Gastrocnemius medialis (tissue), 4 donors: ENCODE measurements at regions not wholly inside any gene's neighbourhood (a gene's known extent, or its start where the extent isn't known, plus 50 kb on each side); places are given as distances from the start of the nearest gene placed in this dataset.

ENCODE experiments used
- ATAC-seq, 2 donors: fragments of 150-250 bp; one replicate each; pipeline ENCODE4 v1.9.1; 2016
- DNase-seq, 2 donors: peaks; one replicate each; pipeline ENCODE4 v3.0.0-alpha.2; 2019
- H3K27ac ChIP-seq, 4 donors: fragments of 200-600 bp; sonication (generic); 1 replicate in 1 of 4; 2 replicates in 3 of 4; pipeline ENCODE4 v1.5.1; 2016 to 2018; ENCODE audit warnings: mild to moderate bottlenecking in 2 of 4, moderate library complexity in 1 of 4
- H3K27me3 ChIP-seq, 3 donors: fragments of 200-600 bp; sonication (generic) in 2 of 3; 1 replicate in 1 of 3; 2 replicates in 2 of 3; pipeline versions ENCODE4 v1.5.1 to v1.6.0; 2016 to 2019; ENCODE audit warnings: mild to moderate bottlenecking in 1 of 3, moderate library complexity in 1 of 3
- H3K36me3 ChIP-seq, 2 donors: fragments of 200-600 bp; sonication (generic) in 1 of 2; one replicate each; pipeline ENCODE4 v1.5.1; 2017 to 2018
- H3K4me1 ChIP-seq, 2 donors: fragments of 200-600 bp; sonication (generic) in 1 of 2; one replicate each; pipeline ENCODE4 v1.5.1; 2016 to 2017; ENCODE audit warnings: mild to moderate bottlenecking in 2 of 2
- H3K4me3 ChIP-seq, 4 donors: fragments of 200-600 bp; sonication (generic) in 3 of 4; 1 replicate in 1 of 4; 2 replicates in 3 of 4; pipeline ENCODE4 v1.5.1; 2016 to 2019; ENCODE audit warnings: mild to moderate bottlenecking in 2 of 4
- H3K9me3 ChIP-seq, 3 donors: fragments of 200-600 bp; sonication (generic) in 2 of 3; 1 replicate in 1 of 3; 2 replicates in 2 of 3; pipeline ENCODE4 v1.5.1; 2016 to 2019
- POLR2A ChIP-seq, 2 donors: fragments of 450-650 bp; IDR thresholded peaks; one replicate each; pipeline ENCODE4 v1.6.1; 2017; ENCODE audit warnings: antibody characterized with exemption in 2 of 2, mild to moderate bottlenecking in 2 of 2, moderate library complexity in 2 of 2
- in situ Hi-C, 4 donors: fragments of 200-750 bp; cut with MboI; loops; one replicate each; pipeline versions ENCODE4 v1.15.0 to v1.8.0; 2017; ENCODE audit warnings: low sequenced_read_pairs in 4 of 4
- intact Hi-C: fragments of 100-400 bp; cut with DNase I; formaldehyde crosslinking; loops from one replicate; pipeline ENCODE4 v1.15.1; 2023; ENCODE audit warnings: low total_unique reads
- TF ChIP-seq, protein P1 (sequence below), 5 experiments: fragments of 450-650 bp in 3 of 5; fragments of 200-600 bp in 2 of 5; sonication (generic) in 2 of 5; IDR thresholded peaks in 4 of 5; conservative IDR thresholded peaks in 1 of 5; 1 replicate in 4 of 5; 2 replicates in 1 of 5; pipeline ENCODE4 v1.5.1; 2016 to 2019; ENCODE audit warnings: antibody characterized with exemption in 5 of 5, mild to moderate bottlenecking in 3 of 5, moderate library complexity in 3 of 5

GRCh38 chr15:95595759-95596158 is 734.7 kb upstream of the NR2F2 start:
- Histone ChIP-seq H3K27ac (no peak overlapping the region), H3K9me3 (no peaks in the 10 kb centered on the region), H3K4me1 (no peaks in the 10 kb centered on the region), H3K4me3 (no peak overlapping the region), H3K36me3 (no peaks in the 10 kb centered on the region), H3K27me3 (no peaks in the 10 kb centered on the region)
- in situ Hi-C loops, result no loop called here
- no peak for ATAC-seq
- no peak for DNase-seq
- intact Hi-C loops, result no loop called here
- no peak for TF ChIP-seq POLR2A (IDR thresholded peaks at IDR 0.05)
- TF ChIP-seq, protein P1, sequence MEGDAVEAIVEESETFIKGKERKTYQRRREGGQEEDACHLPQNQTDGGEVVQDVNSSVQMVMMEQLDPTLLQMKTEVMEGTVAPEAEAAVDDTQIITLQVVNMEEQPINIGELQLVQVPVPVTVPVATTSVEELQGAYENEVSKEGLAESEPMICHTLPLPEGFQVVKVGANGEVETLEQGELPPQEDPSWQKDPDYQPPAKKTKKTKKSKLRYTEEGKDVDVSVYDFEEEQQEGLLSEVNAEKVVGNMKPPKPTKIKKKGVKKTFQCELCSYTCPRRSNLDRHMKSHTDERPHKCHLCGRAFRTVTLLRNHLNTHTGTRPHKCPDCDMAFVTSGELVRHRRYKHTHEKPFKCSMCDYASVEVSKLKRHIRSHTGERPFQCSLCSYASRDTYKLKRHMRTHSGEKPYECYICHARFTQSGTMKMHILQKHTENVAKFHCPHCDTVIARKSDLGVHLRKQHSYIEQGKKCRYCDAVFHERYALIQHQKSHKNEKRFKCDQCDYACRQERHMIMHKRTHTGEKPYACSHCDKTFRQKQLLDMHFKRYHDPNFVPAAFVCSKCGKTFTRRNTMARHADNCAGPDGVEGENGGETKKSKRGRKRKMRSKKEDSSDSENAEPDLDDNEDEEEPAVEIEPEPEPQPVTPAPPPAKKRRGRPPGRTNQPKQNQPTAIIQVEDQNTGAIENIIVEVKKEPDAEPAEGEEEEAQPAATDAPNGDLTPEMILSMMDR (IDR thresholded peaks at IDR 0.05 in 4 of 5, conservative IDR thresholded peaks at IDR 0.05 in 1 of 5), result no peak

GRCh38 chr15:95596496-95596895 is 734.0 kb upstream of the NR2F2 start:
- intact Hi-C loops, result no loop called here
- TF ChIP-seq POLR2A (IDR thresholded peaks at IDR 0.05), result no peak
- TF ChIP-seq, protein P1 (IDR thresholded peaks at IDR 0.05 in 4 of 5, conservative IDR thresholded peaks at IDR 0.05 in 1 of 5), result no peak
- H3K4me3 ChIP-seq, result no peak overlapping the region

DNA sequence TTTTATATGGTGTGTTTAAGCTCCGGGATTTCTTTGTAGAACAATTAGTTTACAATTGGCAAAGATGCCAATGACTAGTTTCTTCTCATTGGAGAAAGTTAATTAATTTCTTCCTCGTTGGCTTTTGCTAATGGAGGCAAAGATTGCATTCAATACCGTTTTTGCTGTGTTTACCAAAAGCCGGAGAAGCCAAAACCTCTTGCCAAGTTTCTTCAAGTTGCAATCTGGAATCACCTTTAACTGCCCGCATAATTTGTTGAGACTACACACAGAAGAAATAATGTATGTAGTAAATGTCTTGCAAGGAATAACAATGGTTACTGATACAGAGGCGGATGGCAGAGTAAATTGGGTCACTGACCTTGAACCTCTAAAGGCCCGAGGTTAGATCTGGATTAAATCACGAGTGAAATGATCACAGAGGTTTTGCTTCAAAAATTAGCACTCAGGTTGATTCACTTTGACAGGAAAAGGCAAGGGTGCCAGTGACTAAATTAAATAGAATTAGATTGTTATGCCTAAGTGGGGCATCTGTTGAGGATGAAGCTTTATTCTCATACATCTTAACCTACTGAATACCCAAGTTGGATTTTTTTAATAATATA is 732.1 kb upstream of the NR2F2 start:
- ATAC-seq, result no peak
- Histone ChIP-seq H3K36me3 (no peaks in the 10 kb centered on the region), H3K9me3 (no peaks in the 10 kb centered on the region), H3K4me3 (no peak overlapping the region), H3K4me1 (peaks cover 0 to 2% of the 10 kb centered on the region in 2 donors), H3K27me3 (no peaks in the 10 kb centered on the region), H3K27ac (no peak overlapping the region)
- in situ Hi-C loops, result no loop called here
- intact Hi-C loops, result no loop called here
- no peak for DNase-seq
- TF ChIP-seq POLR2A (IDR thresholded peaks at IDR 0.05), result no peak
- TF ChIP-seq, protein P1 (IDR thresholded peaks at IDR 0.05 in 4 of 5, conservative IDR thresholded peaks at IDR 0.05 in 1 of 5), result no peak

More at GRCh38 chr15:95596496-95596895, 734.0 kb upstream of the NR2F2 start:
- no peak overlapping the region for H3K27ac ChIP-seq
- H3K36me3 ChIP-seq, result no peaks in the 10 kb centered on the region
- ATAC-seq (no peak), DNase-seq (no peak)
- no peaks in the 10 kb centered on the region for H3K9me3 ChIP-seq
- H3K27me3 ChIP-seq, result no peaks in the 10 kb centered on the region
- in situ Hi-C loops, result no loop called here
- H3K4me1 ChIP-seq, result no peaks in the 10 kb centered on the region

- intact Hi-C loops, result no loop called here
- in situ Hi-C loops, result no loop called here
- Histone ChIP-seq H3K27ac (no peak overlapping the region), H3K4me1 (peaks cover 0 to 8% of the 10 kb centered on the region in 2 donors), H3K4me3 (no peak overlapping the region), H3K27me3 (no peaks in the 10 kb centered on the region), H3K36me3 (no peaks in the 10 kb centered on the region), H3K9me3 (no peaks in the 10 kb centered on the region)
- no peak for DNase-seq
- no peak for ATAC-seq
- TF ChIP-seq POLR2A (IDR thresholded peaks at IDR 0.05), result no peak
These were observed 730.1 kb upstream of the NR2F2 start for GRCh38 chr15:95600367-95600766.

DNA sequence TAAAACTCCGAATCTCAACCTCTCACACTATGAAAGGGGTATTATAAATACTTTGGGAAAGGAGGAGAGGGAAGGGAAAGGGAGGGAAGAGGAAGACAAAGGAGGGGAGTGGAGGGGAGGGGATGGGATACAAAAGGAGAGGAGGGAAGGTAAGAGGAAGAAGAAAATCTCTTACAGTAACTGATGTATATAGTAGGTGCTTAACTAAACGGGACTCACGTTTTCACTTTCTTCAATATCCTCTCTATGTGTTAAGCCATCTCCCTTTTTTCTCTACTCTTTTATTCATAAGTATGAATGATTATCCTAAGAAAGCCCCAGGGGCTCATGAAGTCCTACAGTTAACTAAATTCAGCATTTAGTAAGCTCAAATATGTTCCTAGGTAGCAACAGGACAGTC is 729.6 kb upstream of the NR2F2 start:
- intact Hi-C loops (no loop called here), in situ Hi-C loops (no loop called here)
- TF ChIP-seq, protein P1 (IDR thresholded peaks at IDR 0.05 in 4 of 5, conservative IDR thresholded peaks at IDR 0.05 in 1 of 5), result no peak
- TF ChIP-seq POLR2A (IDR thresholded peaks at IDR 0.05), result no peak
- Histone ChIP-seq H3K27ac (no peak overlapping the region), H3K27me3 (no peaks in the 10 kb centered on the region), H3K4me1 (peaks cover 0 to 8% of the 10 kb centered on the region in 2 donors), H3K9me3 (no peaks in the 10 kb centered on the region), H3K36me3 (no peaks in the 10 kb centered on the region), H3K4me3 (no peak overlapping the region)
- no peak for ATAC-seq
- DNase-seq, result no peak
